GM12874 (cell line): ENCODE measurements at regions not wholly inside any gene's neighbourhood (a gene's known extent, or its start where the extent isn't known, plus 50 kb on each side); places are given as distances from the start of the nearest gene placed in this dataset.

Experiments used
- TF ChIP-seq, protein P1 (sequence below): IDR thresholded peaks from 2 replicates; pipeline ENCODE4 v1.5.1; 2011; ENCODE audit warnings: low read depth, mild to moderate bottlenecking, control low read depth, low read length, moderate library complexity; ENCODE audit not compliant: insufficient read depth

DNA sequence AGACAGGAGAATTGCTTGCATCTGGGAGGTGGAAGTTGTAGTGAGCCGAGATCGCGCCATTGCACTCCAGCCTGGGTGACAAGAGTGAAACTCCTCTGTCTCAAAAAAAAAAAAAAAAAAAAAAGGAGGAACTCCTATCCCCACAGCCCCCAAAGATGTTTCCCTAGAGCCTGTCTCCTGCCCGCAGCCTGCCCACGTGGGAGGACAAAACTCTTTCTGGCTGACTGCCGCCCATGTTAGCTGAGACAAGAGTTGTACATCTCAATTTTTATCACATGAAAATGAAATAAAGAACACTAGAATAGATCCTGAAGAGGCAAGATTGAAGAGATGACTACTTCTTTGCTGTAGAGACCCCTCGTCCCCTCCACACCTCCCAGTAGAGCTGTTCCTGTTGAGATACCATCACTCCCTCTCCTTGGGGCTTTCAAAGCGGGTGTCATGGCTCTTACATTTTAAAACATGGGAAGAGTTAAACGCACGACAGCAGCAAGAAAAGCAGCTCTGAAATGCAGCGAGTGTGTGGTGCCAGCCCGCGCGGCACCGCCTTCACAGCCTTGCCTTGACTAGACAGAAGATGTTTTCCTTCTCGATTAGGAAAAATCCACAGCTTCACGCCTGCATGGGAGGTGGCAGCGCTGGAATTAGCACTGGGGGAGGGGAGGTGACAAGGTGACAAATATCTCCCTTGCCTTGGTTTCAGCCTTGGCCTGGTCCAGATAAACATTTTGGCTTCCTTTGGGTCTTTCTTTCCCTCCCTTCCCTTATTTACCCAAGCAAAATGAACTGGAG is 253.4 kb upstream of the CSF3R start:
- TF ChIP-seq, protein P1, sequence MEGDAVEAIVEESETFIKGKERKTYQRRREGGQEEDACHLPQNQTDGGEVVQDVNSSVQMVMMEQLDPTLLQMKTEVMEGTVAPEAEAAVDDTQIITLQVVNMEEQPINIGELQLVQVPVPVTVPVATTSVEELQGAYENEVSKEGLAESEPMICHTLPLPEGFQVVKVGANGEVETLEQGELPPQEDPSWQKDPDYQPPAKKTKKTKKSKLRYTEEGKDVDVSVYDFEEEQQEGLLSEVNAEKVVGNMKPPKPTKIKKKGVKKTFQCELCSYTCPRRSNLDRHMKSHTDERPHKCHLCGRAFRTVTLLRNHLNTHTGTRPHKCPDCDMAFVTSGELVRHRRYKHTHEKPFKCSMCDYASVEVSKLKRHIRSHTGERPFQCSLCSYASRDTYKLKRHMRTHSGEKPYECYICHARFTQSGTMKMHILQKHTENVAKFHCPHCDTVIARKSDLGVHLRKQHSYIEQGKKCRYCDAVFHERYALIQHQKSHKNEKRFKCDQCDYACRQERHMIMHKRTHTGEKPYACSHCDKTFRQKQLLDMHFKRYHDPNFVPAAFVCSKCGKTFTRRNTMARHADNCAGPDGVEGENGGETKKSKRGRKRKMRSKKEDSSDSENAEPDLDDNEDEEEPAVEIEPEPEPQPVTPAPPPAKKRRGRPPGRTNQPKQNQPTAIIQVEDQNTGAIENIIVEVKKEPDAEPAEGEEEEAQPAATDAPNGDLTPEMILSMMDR, result no peak

DNA sequence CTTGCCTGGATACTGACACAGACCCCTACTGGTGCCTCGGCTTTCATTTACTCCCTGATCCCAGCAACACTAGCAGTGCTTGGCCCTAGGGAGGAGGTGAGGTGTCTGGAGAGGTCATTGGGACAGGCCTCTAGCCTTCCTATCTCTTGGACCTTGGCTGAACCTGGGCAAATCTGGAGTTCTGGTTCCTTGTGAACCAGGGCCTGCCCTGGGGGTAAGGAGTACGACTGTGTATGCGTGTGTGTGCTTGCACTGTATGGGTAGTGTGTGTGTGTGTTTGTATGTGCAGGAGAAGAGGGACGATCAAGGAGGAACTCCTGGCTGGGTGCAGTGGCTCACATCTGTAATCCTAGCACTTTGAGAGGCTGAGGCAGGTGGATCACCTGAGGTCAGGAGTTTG is 252.7 kb upstream of the CSF3R start:
- TF ChIP-seq, protein P1, result no peak

DNA sequence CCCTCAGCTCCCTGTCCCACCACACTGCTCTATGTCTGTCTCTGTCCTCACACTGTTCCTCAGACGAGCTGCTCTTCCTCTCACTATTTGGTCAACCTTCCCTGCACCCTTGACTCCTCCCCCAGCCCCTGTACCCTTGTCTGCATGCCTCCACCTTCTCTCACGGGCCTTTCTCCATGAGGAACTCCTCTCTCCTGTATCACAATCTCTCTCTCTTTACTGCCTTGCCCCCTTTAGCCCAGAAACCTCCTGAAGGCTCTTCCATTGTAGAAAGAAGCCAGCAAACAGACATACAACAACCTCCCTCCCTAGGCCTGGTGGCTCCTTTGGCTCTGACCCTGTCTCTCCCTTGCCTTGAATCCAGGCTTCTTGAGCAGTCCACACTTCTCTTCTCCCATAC is 251.6 kb upstream of the CSF3R start:
- TF ChIP-seq, protein P1, result no peak

DNA sequence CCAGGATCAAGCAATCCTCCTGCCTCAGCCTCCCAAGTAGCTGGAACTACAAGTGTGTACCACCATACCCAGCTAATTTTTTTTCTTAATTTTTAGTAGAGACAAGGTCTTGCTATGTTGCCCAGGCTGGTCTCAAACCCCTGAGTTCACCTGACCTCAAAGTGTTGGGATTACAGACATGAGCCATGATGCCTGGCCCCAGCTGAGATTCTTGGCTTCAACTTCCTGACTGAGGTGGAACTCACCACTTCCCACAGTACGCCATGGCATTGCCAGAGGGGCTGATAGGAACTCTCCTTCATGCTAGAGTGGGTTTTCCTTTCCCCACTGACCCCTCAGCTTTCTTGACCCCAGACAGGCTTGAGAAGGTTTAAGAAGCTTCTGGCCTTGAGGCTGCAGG is 251.0 kb upstream of the CSF3R start:
- TF ChIP-seq, protein P1, result no peak

DNA sequence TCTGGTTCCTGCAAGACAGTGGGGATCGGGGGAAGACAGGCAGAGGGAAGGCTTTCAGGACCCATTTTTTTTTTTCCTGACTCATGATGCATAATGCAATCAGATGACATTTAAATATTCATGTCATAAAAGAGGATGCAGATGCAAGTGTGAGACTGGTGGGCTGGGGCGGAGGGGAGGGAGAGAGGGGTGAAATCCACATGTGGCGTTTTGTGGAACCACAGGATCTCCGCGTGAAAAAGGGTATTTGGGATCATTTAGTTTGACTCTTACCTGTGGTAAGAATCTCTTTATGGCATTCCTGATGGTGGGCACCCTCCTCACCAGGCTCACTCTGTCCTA is 249.3 kb upstream of the CSF3R start:
- TF ChIP-seq, protein P1, result no peak

DNA sequence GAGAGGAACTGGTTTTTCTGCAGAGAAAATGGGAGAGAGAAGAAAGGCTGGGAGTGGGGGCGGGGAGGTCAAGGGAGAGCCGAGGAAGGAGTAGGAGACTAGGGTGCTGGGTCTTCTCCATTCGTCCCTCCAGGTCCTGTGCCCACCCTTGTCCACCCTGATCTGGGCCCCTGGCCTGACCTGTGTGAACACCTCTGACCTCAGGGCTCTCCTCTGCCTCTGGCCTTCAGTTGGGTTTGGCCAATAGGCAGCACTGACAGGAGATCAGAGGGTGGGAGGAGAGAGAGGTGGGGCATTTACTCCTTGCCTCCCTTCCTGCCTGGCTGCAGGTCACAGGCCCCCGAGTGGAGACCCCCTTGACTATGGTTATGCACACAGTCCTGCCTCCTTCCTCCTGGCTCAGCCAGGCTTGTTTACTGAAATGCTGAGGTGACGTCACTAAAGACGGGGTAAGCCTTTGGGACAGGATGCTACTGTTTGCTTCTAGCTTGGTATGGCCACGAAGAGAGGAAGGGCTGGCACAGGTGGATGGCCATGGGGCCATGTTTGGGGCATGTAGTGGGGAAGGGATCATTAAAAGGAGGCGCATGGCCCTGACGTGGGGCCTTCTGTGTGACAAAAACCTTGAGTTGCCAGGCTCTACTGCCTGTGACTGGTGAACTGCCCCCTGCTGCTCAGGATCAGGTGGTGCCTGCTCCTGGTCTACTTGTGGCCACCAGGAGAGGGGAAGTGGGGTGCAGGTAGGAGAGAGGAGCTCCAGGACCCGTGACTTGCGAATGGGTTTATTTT is 248.7 kb upstream of the CSF3R start:
- TF ChIP-seq, protein P1, result peak; percentile 24; the same call in 1 of the 2 replicates

DNA sequence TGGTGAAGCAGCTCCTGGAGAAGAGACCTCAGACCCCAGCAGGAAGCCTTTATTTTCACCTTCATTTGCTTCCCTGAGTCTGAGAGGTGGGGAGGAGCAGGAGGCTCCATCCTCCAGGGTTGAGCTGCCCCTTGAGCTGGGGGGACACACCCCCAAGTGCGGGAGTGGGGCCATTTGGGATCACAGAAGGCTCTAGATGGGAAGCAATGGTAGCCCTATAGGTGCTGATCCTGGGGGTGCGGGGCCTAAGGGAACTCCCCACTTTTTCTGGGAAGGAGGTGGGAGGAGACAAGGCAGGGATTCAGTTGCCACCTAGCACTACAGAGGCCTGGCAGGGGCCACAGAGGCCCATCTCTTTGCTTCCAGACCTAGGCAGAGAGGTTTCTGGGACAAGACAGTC is 247.9 kb upstream of the CSF3R start:
- TF ChIP-seq, protein P1, result no peak
